ENCODE measurements at regions not wholly inside any gene's neighbourhood (a gene's known extent, or its start where the extent isn't known, plus 50 kb on each side); places are given as distances from the start of the nearest gene placed in this dataset.

DNA sequence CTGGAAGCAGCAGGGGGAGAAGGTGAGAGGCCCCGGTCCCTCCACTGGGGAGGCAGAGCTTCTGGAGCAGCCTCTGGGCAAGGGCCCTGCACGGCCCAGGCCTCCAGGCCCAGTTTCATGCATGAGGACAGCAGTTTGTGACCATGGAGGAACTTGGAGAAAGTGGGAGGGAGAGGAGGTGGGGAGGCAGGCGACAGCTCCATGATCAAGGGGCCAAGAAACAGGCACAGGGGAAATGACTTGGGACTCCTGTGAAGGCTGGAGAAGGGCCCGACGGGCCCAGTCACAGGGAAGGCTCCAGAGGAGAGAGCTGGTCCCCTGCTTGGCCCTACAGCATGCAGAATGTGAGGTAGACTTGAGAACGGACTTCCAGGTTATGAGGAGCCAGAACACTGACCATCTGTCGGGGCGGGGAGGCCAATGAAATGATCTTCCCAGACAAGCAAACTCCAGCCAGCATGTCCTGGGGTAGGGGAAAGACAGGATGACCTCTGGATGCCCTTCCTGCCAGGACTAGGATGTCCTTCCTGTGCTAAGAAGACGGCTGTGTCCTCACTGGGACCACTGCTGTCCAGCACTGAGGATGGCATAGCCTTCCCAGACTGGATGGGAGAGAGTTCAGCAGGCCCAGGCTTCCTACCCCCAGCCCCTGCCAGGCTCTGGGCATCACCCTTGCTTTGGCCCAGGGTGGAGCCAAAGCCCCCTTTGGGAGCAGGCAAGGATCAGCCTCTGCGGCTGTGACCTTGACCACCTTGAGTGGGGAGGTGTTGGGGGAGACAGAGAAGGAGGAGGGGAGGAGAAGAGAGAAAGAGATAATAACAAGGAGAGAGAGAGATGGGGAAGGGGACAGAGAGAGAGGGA lies 548.2 kb downstream of the PTPRU start:
- DNase-seq (ENCODE audit: low read depth) = no peak
- H3K4me3 ChIP-seq (ENCODE audit: low read depth, low read length) = no peak overlapping the region
- TF ChIP-seq, protein P1, sequence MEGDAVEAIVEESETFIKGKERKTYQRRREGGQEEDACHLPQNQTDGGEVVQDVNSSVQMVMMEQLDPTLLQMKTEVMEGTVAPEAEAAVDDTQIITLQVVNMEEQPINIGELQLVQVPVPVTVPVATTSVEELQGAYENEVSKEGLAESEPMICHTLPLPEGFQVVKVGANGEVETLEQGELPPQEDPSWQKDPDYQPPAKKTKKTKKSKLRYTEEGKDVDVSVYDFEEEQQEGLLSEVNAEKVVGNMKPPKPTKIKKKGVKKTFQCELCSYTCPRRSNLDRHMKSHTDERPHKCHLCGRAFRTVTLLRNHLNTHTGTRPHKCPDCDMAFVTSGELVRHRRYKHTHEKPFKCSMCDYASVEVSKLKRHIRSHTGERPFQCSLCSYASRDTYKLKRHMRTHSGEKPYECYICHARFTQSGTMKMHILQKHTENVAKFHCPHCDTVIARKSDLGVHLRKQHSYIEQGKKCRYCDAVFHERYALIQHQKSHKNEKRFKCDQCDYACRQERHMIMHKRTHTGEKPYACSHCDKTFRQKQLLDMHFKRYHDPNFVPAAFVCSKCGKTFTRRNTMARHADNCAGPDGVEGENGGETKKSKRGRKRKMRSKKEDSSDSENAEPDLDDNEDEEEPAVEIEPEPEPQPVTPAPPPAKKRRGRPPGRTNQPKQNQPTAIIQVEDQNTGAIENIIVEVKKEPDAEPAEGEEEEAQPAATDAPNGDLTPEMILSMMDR (IDR thresholded peaks at IDR 0.05; ENCODE audit: low read depth, low read length, missing control alignments) = no peak

DNA sequence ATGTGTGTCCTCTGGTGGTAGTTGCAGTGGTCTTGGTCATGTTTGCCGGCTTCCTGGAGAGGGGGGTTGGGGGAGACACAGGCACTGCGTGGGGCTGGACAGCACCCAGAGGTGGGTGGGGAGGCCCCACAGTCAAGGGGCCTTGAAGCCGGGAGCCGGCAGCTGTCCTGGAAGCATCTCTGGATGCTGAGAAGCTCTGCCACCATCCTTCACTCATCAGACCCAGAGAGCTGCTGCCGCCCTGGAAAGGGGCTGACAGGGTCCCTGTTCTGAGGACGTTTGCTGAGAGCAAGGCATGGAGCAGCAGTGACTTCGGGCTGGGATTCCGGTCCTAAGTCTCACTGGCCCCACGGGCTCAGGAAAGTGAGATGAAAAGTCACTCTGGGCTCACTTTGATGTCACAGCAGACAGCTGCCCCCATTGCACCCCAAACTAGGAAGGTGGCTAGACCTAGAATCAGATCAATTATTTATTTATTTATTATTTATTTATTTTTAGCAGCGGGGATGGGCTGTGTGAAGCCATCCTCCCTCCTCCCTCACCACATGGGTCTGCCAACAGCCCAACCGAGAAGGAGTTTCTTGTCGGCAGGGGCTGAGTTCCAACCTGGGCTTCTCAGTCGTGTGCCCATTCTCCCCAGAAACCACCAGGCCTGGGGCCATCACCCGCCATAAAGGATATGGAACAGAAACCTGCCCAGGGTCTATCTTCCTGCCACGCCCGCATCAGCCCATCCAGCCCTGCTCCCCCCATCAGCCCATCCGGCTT lies 547.4 kb downstream of the PTPRU start:
- DNase-seq (ENCODE audit: low read depth) = no peak
- no peak overlapping the region for H3K4me3 ChIP-seq (ENCODE audit: low read depth, low read length)
- TF ChIP-seq, protein P1 (IDR thresholded peaks at IDR 0.05; ENCODE audit: low read depth, low read length, missing control alignments) = no peak

DNA sequence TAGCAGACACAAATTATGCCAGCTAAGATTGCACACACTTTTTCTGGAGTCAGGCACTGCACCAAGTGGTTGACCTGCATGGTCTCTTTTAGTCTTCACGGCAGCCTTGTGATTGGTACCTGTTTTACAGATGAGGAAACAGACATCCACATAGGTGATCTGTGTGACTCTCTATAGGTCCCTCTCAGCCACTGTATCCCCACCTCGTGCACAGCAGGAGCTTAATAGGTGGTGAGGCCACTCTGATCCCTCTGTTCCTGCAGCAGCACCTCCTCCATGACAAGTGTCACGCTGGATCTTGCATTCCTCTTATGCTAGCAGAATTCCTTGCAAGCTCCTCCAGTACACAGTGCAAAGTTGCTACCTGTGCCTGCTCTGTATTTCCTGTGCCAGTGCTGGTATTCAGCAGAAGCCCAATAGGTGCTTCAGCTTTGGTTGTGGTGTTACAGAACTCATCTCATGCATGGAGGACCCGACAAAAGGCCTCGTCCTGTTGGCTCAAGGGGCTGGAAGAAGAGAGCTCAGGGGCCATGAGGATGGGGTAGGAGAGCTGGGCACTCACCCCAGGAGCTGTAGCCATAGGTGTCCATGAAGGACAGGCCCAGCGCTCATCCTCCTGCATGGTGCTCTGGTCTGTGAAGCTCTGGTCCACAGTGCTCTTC lies 546.7 kb downstream of the PTPRU start:
- TF ChIP-seq, protein P1 (IDR thresholded peaks at IDR 0.05; ENCODE audit: low read depth, low read length, missing control alignments) = no peak
- H3K4me3 ChIP-seq (ENCODE audit: low read depth, low read length) = no peak overlapping the region
- no peak for DNase-seq (ENCODE audit: low read depth)

DNA sequence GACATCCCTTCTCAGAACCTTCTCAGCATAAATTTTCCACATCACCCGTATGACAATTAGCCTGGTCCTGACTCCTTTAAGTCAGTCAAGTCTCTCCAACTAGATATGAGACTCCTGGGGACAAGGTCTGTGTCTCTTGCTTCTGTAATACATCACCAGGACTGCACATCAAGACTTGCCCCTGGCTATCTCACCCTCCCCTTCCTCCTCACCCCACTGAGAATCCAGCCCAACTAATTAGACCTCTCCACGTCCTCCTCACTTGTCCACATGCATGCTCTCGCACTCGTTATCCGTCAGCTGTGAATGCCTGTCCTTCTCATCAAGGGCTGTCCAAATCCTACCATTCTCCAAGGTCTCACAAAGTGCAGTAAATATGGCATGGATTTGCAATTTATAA lies 542.8 kb downstream of the PTPRU start:
- H3K4me3 ChIP-seq (ENCODE audit: low read depth, low read length) = no peak overlapping the region
- no peak for DNase-seq (ENCODE audit: low read depth)
- TF ChIP-seq, protein P1 (IDR thresholded peaks at IDR 0.05; ENCODE audit: low read depth, low read length, missing control alignments) = no peak

DNA sequence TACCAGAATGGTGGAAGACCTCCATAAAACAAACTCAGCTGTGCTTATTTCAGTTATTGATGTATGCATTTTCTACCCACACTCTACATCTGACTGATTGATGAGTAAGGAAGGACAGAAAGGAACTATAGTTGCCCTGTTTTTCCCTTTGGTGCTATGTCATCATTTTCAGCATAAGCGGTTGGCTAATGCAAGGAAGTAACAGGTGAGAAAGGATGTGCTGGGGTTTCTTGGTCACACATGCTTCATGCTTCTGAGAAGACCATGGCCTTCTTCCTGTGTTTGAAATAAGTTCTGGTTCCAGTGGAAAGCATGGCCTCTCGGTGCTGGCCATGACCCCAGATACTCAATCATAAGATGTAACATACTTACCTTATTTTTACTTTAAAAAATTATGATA lies 541.2 kb downstream of the PTPRU start:
- no peak for DNase-seq (ENCODE audit: low read depth)
- TF ChIP-seq, protein P1 (IDR thresholded peaks at IDR 0.05; ENCODE audit: low read depth, low read length, missing control alignments) = no peak
- H3K4me3 ChIP-seq (ENCODE audit: low read depth, low read length) = no peak overlapping the region

DNA sequence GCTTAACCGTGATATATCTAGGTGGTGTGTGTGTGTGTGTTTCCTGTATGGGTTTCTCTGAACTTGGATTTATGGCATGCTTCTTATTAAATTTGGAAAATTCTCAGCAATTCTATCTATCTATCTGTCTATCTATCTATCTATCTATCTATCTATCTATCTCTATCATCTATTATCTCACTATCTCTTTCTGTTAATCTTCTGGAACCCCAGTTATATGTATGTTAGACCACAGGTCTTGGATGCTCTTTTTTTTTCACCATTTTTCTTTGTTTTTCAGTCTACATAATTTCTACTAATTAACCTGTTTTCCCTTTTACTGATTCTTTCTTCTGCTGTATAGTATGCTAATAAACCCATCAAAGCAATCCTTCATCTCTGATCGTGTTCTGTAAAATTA lies 538.0 kb downstream of the PTPRU start:
- TF ChIP-seq, protein P1 (IDR thresholded peaks at IDR 0.05; ENCODE audit: low read depth, low read length, missing control alignments) = no peak
- DNase-seq (ENCODE audit: low read depth) = no peak
- no peak overlapping the region for H3K4me3 ChIP-seq (ENCODE audit: low read depth, low read length)
